Panc1 (cell line): ENCODE measurements at regions not wholly inside any gene's neighbourhood (a gene's known extent, or its start where the extent isn't known, plus 50 kb on each side); places are given as distances from the start of the nearest gene placed in this dataset.

Experiments used
- ATAC-seq: fragments of 200-7000 bp; cut with Tn5 transposase; 2 replicates; pipeline ENCODE4 v1.9.1; 2020; ENCODE audit warnings: mild to moderate bottlenecking, moderate library complexity
- BruUV-seq: library from RNA; stranded (reverse); fragments of 400-500 nt; replicated peaks from 2 replicates; lab custom pipeline; 2021; lab: Mats Ljungman, UMichigan
- CTCF ChIA-PET: fragments of 300-600 bp; sonication (Branson Sonifier 250); formaldehyde crosslinking; loops from one replicate; lab custom pipeline; 2022; ENCODE audit warnings: antibody characterized with exemption; lab: Charles Lee
- POLR2A ChIA-PET: fragments of 300-600 bp; sonication (Branson Sonifier 250); formaldehyde crosslinking; loops from one replicate; lab custom pipeline; 2022; ENCODE audit warnings: antibody characterized with exemption; lab: Charles Lee
- DNase-seq: peaks from one replicate; pipeline ENCODE4 v3.0.0-alpha.2; 2010; ENCODE audit warnings: low read depth, low spot score
- H3K27ac ChIP-seq: 2 replicates; pipeline ENCODE4 v1.5.1; 2011; ENCODE audit warnings: mild to moderate bottlenecking, low read length, inconsistent platforms
- H3K27me3 ChIP-seq: fragments of 200-500 bp; sonication (Bioruptor generic); 2 replicates; pipeline ENCODE4 v1.6.0; 2014; ENCODE audit warnings: low read length, inconsistent platforms; ENCODE audit not compliant: control insufficient read depth, insufficient read depth
- H3K36me3 ChIP-seq: fragments of 200-500 bp; sonication (Bioruptor generic); 2 replicates; pipeline ENCODE4 v1.5.1; 2014; ENCODE audit warnings: inconsistent platforms, mild to moderate bottlenecking, low read length, moderate library complexity; ENCODE audit not compliant: control insufficient read depth, insufficient read depth
- H3K4me1 ChIP-seq: 2 replicates; pipeline ENCODE4 v1.5.1; 2011; ENCODE audit warnings: inconsistent platforms, mild to moderate bottlenecking, low read length, moderate library complexity; ENCODE audit not compliant: control insufficient read depth, insufficient read depth
- H3K4me3 ChIP-seq, 2 experiments: 2 replicates each; pipeline ENCODE4 v1.5.1; 2011 to 2012; ENCODE audit warnings: low read depth in 2 of 2, low read length in 2 of 2, mild to moderate bottlenecking in 2 of 2, inconsistent platforms in 1 of 2, moderate library complexity in 1 of 2
- H3K9me3 ChIP-seq: fragments of 200-500 bp; sonication (Bioruptor generic); 2 replicates; pipeline ENCODE4 v1.5.1; 2014; ENCODE audit warnings: low read depth, mild to moderate bottlenecking, inconsistent platforms, low read length, moderate library complexity; ENCODE audit not compliant: control insufficient read depth, insufficient read depth
- CTCF ChIP-seq: fragments of 450-650 bp; IDR thresholded peaks from 2 replicates; pipeline ENCODE4 v1.5.1; 2017; ENCODE audit warnings: mild to moderate bottlenecking
- POLR2AphosphoS5 ChIP-seq: IDR thresholded peaks from 2 replicates; pipeline ENCODE4 v1.6.1; 2012; ENCODE audit warnings: mild to moderate bottlenecking, low read depth, low read length, moderate library complexity
- REST ChIP-seq, 2 experiments: IDR thresholded peaks; 2 replicates each; pipeline ENCODE4 v1.6.1; 2011 to 2012; ENCODE audit warnings: low read depth in 2 of 2, control low read depth in 1 of 2, low read length in 1 of 2, mild to moderate bottlenecking in 1 of 2, moderate library complexity in 1 of 2; ENCODE audit not compliant: insufficient read depth in 1 of 2
- SIN3A ChIP-seq: IDR thresholded peaks from 2 replicates; pipeline ENCODE4 v1.6.1; 2012; ENCODE audit warnings: low read depth, mild to moderate bottlenecking, low read length, moderate library complexity, borderline replicate concordance; ENCODE audit not compliant: insufficient read depth
- TCF7L2 ChIP-seq: IDR thresholded peaks from 2 replicates; pipeline ENCODE4 v1.6.1; 2011; ENCODE audit warnings: mild to moderate bottlenecking, low read depth, low read length, inconsistent platforms
- in situ Hi-C: cut with HindIII; loops from 2 replicates; pipeline ENCODE4 v1.10.0; 2016; ENCODE audit warnings: low sequenced_read_pairs, low pct_unique_long_range_greater_than_20kb
- intact Hi-C: fragments of 100-400 bp; cut with micrococcal nuclease; formaldehyde crosslinking; loops from one replicate; pipeline ENCODE4 v1.10.0; 2022; ENCODE audit not compliant: unreplicated experiment

- no TSS peak for BruUV-seq
- no peak for DNase-seq
These were observed 117.4 kb upstream of the GRIK2 start for GRCh38 chr6:101276066-101276465.

GRCh38 chr6:101279410-101279809, 114.1 kb upstream of the GRIK2 start:
- H3K4me3 ChIP-seq = no peak overlapping the region
- in situ Hi-C loops = no loop called here
- H3K36me3 ChIP-seq = no peaks in the 10 kb centered on the region
- no peaks in the 10 kb centered on the region for H3K4me1 ChIP-seq
- CTCF ChIA-PET = no interaction called here
- intact Hi-C loops = no loop called here
- H3K9me3 ChIP-seq = no peaks in the 10 kb centered on the region
- no peak overlapping the region for H3K27ac ChIP-seq
- BruUV-seq = no TSS peak
- POLR2A ChIA-PET = no interaction called here
- no peak for TF ChIP-seq TCF7L2
- no peak for TF ChIP-seq POLR2AphosphoS5
- ATAC-seq = no peak
- DNase-seq = no peak
- H3K27me3 ChIP-seq = no peaks in the 10 kb centered on the region

More at GRCh38 chr6:101276066-101276465, 117.4 kb upstream of the GRIK2 start:
- TF ChIP-seq REST (IDR thresholded peaks at IDR 0.05; ENCODE audit: insufficient read depth in 1 of 2, low read depth in 2 of 2, low read length in 1 of 2) (no peak), POLR2AphosphoS5 (no peak), TCF7L2 (no peak), SIN3A (no peak), CTCF (no peak)
- no peak overlapping the region for H3K4me3 ChIP-seq
- no peaks in the 10 kb centered on the region for H3K9me3 ChIP-seq
- ChIA-PET CTCF (no interaction called here), POLR2A (no interaction called here)
- no peak overlapping the region for H3K27ac ChIP-seq
- ATAC-seq = no peak
- H3K27me3 ChIP-seq = no peaks in the 10 kb centered on the region
- in situ Hi-C loops (no loop called here), intact Hi-C loops (no loop called here)
- H3K4me1 ChIP-seq = no peaks in the 10 kb centered on the region
- no peaks in the 10 kb centered on the region for H3K36me3 ChIP-seq

GRCh38 chr6:101281266-101281665, 112.2 kb upstream of the GRIK2 start:
- Histone ChIP-seq H3K9me3 (no peaks in the 10 kb centered on the region), H3K36me3 (no peaks in the 10 kb centered on the region), H3K4me3 (no peak overlapping the region), H3K27me3 (no peaks in the 10 kb centered on the region), H3K4me1 (no peaks in the 10 kb centered on the region), H3K27ac (no peak overlapping the region)
- no TSS peak for BruUV-seq
- TF ChIP-seq TCF7L2 = no peak
- no peak for TF ChIP-seq REST (IDR thresholded peaks at IDR 0.05; ENCODE audit: insufficient read depth in 1 of 2, low read depth in 2 of 2, low read length in 1 of 2)
- TF ChIP-seq CTCF = no peak
- no peak for TF ChIP-seq SIN3A
- TF ChIP-seq POLR2AphosphoS5 = no peak
- ATAC-seq = no peak
- ChIA-PET CTCF (no interaction called here), POLR2A (no interaction called here)
- DNase-seq = no peak
- intact Hi-C loops (no loop called here), in situ Hi-C loops (no loop called here)
